HG02798 (cell line): ENCODE measurements at regions not wholly inside any gene's neighbourhood (a gene's known extent, or its start where the extent isn't known, plus 50 kb on each side); places are given as distances from the start of the nearest gene placed in this dataset.
"Not testable (repeated sequence)": the region's sequence is repeated elsewhere in the genome, so short reads cannot be mapped to it uniquely, and the experiment has no call there.

Source experiments
- ATAC-seq: cut with Tn5 transposase; IDR thresholded peaks from one replicate; pipeline ENCODE4 v1.9.1; 2021; ENCODE audit warnings: mild to moderate bottlenecking; ENCODE audit not compliant: unreplicated experiment, poor library complexity

- no peak for ATAC-seq
These were observed 242.7 kb upstream of the ADRA1B start for GRCh38 chr5:159673538-159673937.

- ATAC-seq = no peak
These were observed 237.5 kb upstream of the ADRA1B start for GRCh38 chr5:159678657-159679392.

- no peak for ATAC-seq
These were observed 236.2 kb upstream of the ADRA1B start for GRCh38 chr5:159680095-159680494.

- ATAC-seq = no peak
These were observed 234.6 kb upstream of the ADRA1B start for GRCh38 chr5:159681661-159682060.

- no peak for ATAC-seq
These were observed 233.7 kb upstream of the ADRA1B start for GRCh38 chr5:159682623-159683022.

- not testable (repeated sequence) for ATAC-seq
These were observed 228.4 kb upstream of the ADRA1B start for GRCh38 chr5:159687892-159688291.

GRCh38 chr5:159695741-159696294, 220.5 kb upstream of the ADRA1B start:
- no peak for ATAC-seq

GRCh38 chr5:159697530-159697929, 218.8 kb upstream of the ADRA1B start:
- no peak for ATAC-seq

- ATAC-seq = no peak
These were observed 218.0 kb upstream of the ADRA1B start for GRCh38 chr5:159698322-159698721.

- ATAC-seq = no peak
These were observed 216.3 kb upstream of the ADRA1B start for GRCh38 chr5:159700016-159700415.

- ATAC-seq = no peak
These were observed 214.0 kb upstream of the ADRA1B start for GRCh38 chr5:159702301-159702700.

GRCh38 chr5:159702826-159703225, 213.5 kb upstream of the ADRA1B start:
- no peak for ATAC-seq

- no peak for ATAC-seq
These were observed 212.1 kb upstream of the ADRA1B start for GRCh38 chr5:159704160-159704559.

GRCh38 chr5:159705948-159706347, 210.3 kb upstream of the ADRA1B start:
- no peak for ATAC-seq

GRCh38 chr5:159708090-159708489, 208.2 kb upstream of the ADRA1B start:
- ATAC-seq = no peak

- ATAC-seq = no peak
These were observed 203.6 kb upstream of the ADRA1B start for GRCh38 chr5:159712672-159713071.

- no peak for ATAC-seq
These were observed 203.0 kb upstream of the ADRA1B start for GRCh38 chr5:159713254-159713653.

- ATAC-seq = no peak
These were observed 202.5 kb upstream of the ADRA1B start for GRCh38 chr5:159713773-159714172.

- no peak for ATAC-seq
These were observed 190.8 kb upstream of the ADRA1B start for GRCh38 chr5:159725475-159725874.

GRCh38 chr5:159727167-159727566, 189.1 kb upstream of the ADRA1B start:
- no peak for ATAC-seq

GRCh38 chr5:159730285-159730684, 186.0 kb upstream of the ADRA1B start:
- ATAC-seq = no peak

GRCh38 chr5:159732220-159732619, 184.1 kb upstream of the ADRA1B start:
- ATAC-seq = no peak
